ENCODE measurements at regions not wholly inside any gene's neighbourhood (a gene's known extent, or its start where the extent isn't known, plus 50 kb on each side); places are given as distances from the start of the nearest gene placed in this dataset.

- Histone ChIP-seq H2AFZ (ENCODE audit: low read depth, low read length, poor library complexity, severe bottlenecking) (no peak overlapping the region), H3K9me2 (ENCODE audit: insufficient read depth) (no peaks in the 10 kb centered on the region), H4K20me1 (ENCODE audit: insufficient read depth) (no peaks in the 10 kb centered on the region), H3K27ac (ENCODE audit: low read depth, low read length) (no peak overlapping the region), H3K4me3 (replicated peaks in 1 of 2; ENCODE audit: low read depth in 1 of 2, low read length in 2 of 2) (no peak overlapping the region), H3K4me2 (ENCODE audit: low read length) (no peak overlapping the region), H3K4me1 (ENCODE audit: control insufficient read depth in 1 of 2, insufficient read depth in 2 of 2, low read length in 2 of 2) (peaks cover 0 to 8% of the 10 kb centered on the region in 2 experiments; a peak in 2 of 4 replicates), H3K36me3 (ENCODE audit: control insufficient read depth in 1 of 2, insufficient read depth in 2 of 2, low read length in 2 of 2) (no peaks in the 10 kb centered on the region), H3K27me3 (ENCODE audit: insufficient read depth, low read length) (peaks cover 12% of the 10 kb centered on the region), H3K9me3 (ENCODE audit: control insufficient read depth in 1 of 2, insufficient read depth in 1 of 2, low read depth in 1 of 2, low read length in 2 of 2) (no peaks in the 10 kb centered on the region), H3K79me2 (ENCODE audit: insufficient read depth, low read length) (no peaks in the 10 kb centered on the region), H3K9ac (ENCODE audit: low read length) (no peak overlapping the region)
- BruUV-seq (replicated peaks), result no TSS peak
- POLR2A ChIA-PET, result no interaction called here
- RAD21 ChIA-PET (ENCODE audit: low non-redundant PET in 1 of 2, low total read pairs in 2 of 2, uncharacterized antibody in 2 of 2, unreplicated experiment in 2 of 2), result no interaction called here
- no peak for TF ChIP-seq SRF (IDR thresholded peaks at IDR 0.05; ENCODE audit: low read depth)
- no peak for TF ChIP-seq CTCF (IDR thresholded peaks at IDR 0.05 in 2 of 3, conservative IDR thresholded peaks at IDR 0.05 in 1 of 3; ENCODE audit: borderline replicate concordance in 1 of 3, insufficient read depth in 1 of 3, low read depth in 2 of 3, low read length in 2 of 3)
- TF ChIP-seq REST (IDR thresholded peaks at IDR 0.05; ENCODE audit: low read depth), result no peak
- no peak for TF ChIP-seq RAD21 (IDR thresholded peaks at IDR 0.05; ENCODE audit: low read depth)
- no peak for TF ChIP-seq ATF3 (IDR thresholded peaks at IDR 0.05)
- no peak for TF ChIP-seq JUND (IDR thresholded peaks at IDR 0.05)
- TF ChIP-seq ZBTB33 (IDR thresholded peaks at IDR 0.05; ENCODE audit: extremely low read depth, insufficient replicate concordance, low read length), result no peak
- no peak for TF ChIP-seq TCF7L2 (IDR thresholded peaks at IDR 0.05; ENCODE audit: borderline replicate concordance, extremely low read depth, insufficient read depth, insufficient read length)
- TF ChIP-seq EZH2phosphoT487 (IDR thresholded peaks at IDR 0.05; ENCODE audit: borderline replicate concordance), result no peak
- intact Hi-C loops (cut with micrococcal nuclease), result no loop called here
- DNase-seq (ENCODE audit: low read depth, low spot score) (no peak), ATAC-seq (no peak)
- CTCF ChIA-PET, result no interaction called here
These were observed 209.8 kb upstream of the NFIA start for GRCh38 chr1:60872426-60873054.

All from HCT116 (cell line).